ENCODE measurements at regions not wholly inside any gene's neighbourhood (a gene's known extent, or its start where the extent isn't known, plus 50 kb on each side); places are given as distances from the start of the nearest gene placed in this dataset.

- Histone ChIP-seq H3K4me3 (ENCODE audit: low read length) (no peak overlapping the region), H3K27me3 (ENCODE audit: insufficient read depth, low read length) (no peaks in the 10 kb centered on the region), H3K9me3 (ENCODE audit: low read length) (no peaks in the 10 kb centered on the region), H2AFZ (ENCODE audit: low read depth, low read length) (no peak overlapping the region), H3K4me1 (ENCODE audit: insufficient read depth, low read length) (peaks cover 6% of the 10 kb centered on the region), H3K36me3 (ENCODE audit: insufficient read depth, low read length) (no peaks in the 10 kb centered on the region)
Observed at GRCh38 chr2:133817680-133818566, 249.7 kb upstream of the NCKAP5 start.

- peaks cover 6% of the 10 kb centered on the region for H3K4me1 ChIP-seq (ENCODE audit: insufficient read depth, low read length)
- no peaks in the 10 kb centered on the region for H3K27me3 ChIP-seq (ENCODE audit: insufficient read depth, low read length)
- H3K4me3 ChIP-seq (ENCODE audit: low read length): no peak overlapping the region
- H3K36me3 ChIP-seq (ENCODE audit: insufficient read depth, low read length): no peaks in the 10 kb centered on the region
- H2AFZ ChIP-seq (ENCODE audit: low read depth, low read length): no peak overlapping the region
- no peaks in the 10 kb centered on the region for H3K9me3 ChIP-seq (ENCODE audit: low read length)
Observed at GRCh38 chr2:133818661-133819060, 250.4 kb upstream of the NCKAP5 start.

GRCh38 chr2:133819906-133820305 lies 251.6 kb upstream of the NCKAP5 start:
- Histone ChIP-seq H3K36me3 (ENCODE audit: insufficient read depth, low read length) (no peaks in the 10 kb centered on the region), H3K27me3 (ENCODE audit: insufficient read depth, low read length) (no peaks in the 10 kb centered on the region), H3K4me3 (ENCODE audit: low read length) (no peak overlapping the region), H3K4me1 (ENCODE audit: insufficient read depth, low read length) (peaks cover 6% of the 10 kb centered on the region), H3K9me3 (ENCODE audit: low read length) (no peaks in the 10 kb centered on the region), H2AFZ (ENCODE audit: low read depth, low read length) (no peak overlapping the region)

- Histone ChIP-seq H3K4me3 (ENCODE audit: low read length) (no peak overlapping the region), H3K9me3 (ENCODE audit: low read length) (no peaks in the 10 kb centered on the region), H2AFZ (ENCODE audit: low read depth, low read length) (no peak overlapping the region), H3K36me3 (ENCODE audit: insufficient read depth, low read length) (no peaks in the 10 kb centered on the region), H3K4me1 (ENCODE audit: insufficient read depth, low read length) (peaks cover 6% of the 10 kb centered on the region), H3K27me3 (ENCODE audit: insufficient read depth, low read length) (no peaks in the 10 kb centered on the region)
Observed at GRCh38 chr2:133821107-133821760, 253.0 kb upstream of the NCKAP5 start.

- Histone ChIP-seq H2AFZ (ENCODE audit: low read depth, low read length) (no peak overlapping the region), H3K4me1 (ENCODE audit: insufficient read depth, low read length) (peaks cover 6% of the 10 kb centered on the region), H3K4me3 (ENCODE audit: low read length) (no peak overlapping the region), H3K36me3 (ENCODE audit: insufficient read depth, low read length) (no peaks in the 10 kb centered on the region), H3K9me3 (ENCODE audit: low read length) (no peaks in the 10 kb centered on the region), H3K27me3 (ENCODE audit: insufficient read depth, low read length) (no peaks in the 10 kb centered on the region)
Observed at GRCh38 chr2:133822517-133823225, 254.4 kb upstream of the NCKAP5 start.

GRCh38 chr2:133823226-133823550 lies 254.9 kb upstream of the NCKAP5 start:
- H3K4me1 ChIP-seq (ENCODE audit: insufficient read depth, low read length): peaks cover under 1% of the 10 kb centered on the region
- H3K9me3 ChIP-seq (ENCODE audit: low read length): no peaks in the 10 kb centered on the region
- H3K36me3 ChIP-seq (ENCODE audit: insufficient read depth, low read length): no peaks in the 10 kb centered on the region
- no peak overlapping the region for H3K4me3 ChIP-seq (ENCODE audit: low read length)
- H3K27me3 ChIP-seq (ENCODE audit: insufficient read depth, low read length): no peaks in the 10 kb centered on the region
- H2AFZ ChIP-seq (ENCODE audit: low read depth, low read length): no peak overlapping the region

GRCh38 chr2:133824869-133825268 lies 256.6 kb upstream of the NCKAP5 start:
- Histone ChIP-seq H3K4me1 (ENCODE audit: insufficient read depth, low read length) (no peaks in the 10 kb centered on the region), H3K9me3 (ENCODE audit: low read length) (no peaks in the 10 kb centered on the region), H3K4me3 (ENCODE audit: low read length) (no peak overlapping the region), H2AFZ (ENCODE audit: low read depth, low read length) (no peak overlapping the region), H3K36me3 (ENCODE audit: insufficient read depth, low read length) (no peaks in the 10 kb centered on the region), H3K27me3 (ENCODE audit: insufficient read depth, low read length) (no peaks in the 10 kb centered on the region)

GRCh38 chr2:133825778-133826177 lies 257.5 kb upstream of the NCKAP5 start:
- no peaks in the 10 kb centered on the region for H3K4me1 ChIP-seq (ENCODE audit: insufficient read depth, low read length)
- no peak overlapping the region for H3K4me3 ChIP-seq (ENCODE audit: low read length)
- H3K36me3 ChIP-seq (ENCODE audit: insufficient read depth, low read length): no peaks in the 10 kb centered on the region
- no peak overlapping the region for H2AFZ ChIP-seq (ENCODE audit: low read depth, low read length)
- no peaks in the 10 kb centered on the region for H3K9me3 ChIP-seq (ENCODE audit: low read length)
- no peaks in the 10 kb centered on the region for H3K27me3 ChIP-seq (ENCODE audit: insufficient read depth, low read length)

- Histone ChIP-seq H3K27me3 (ENCODE audit: insufficient read depth, low read length) (no peaks in the 10 kb centered on the region), H3K4me3 (ENCODE audit: low read length) (no peak overlapping the region), H2AFZ (ENCODE audit: low read depth, low read length) (no peak overlapping the region), H3K36me3 (ENCODE audit: insufficient read depth, low read length) (no peaks in the 10 kb centered on the region), H3K9me3 (ENCODE audit: low read length) (peaks cover 3% of the 10 kb centered on the region), H3K4me1 (ENCODE audit: insufficient read depth, low read length) (no peaks in the 10 kb centered on the region)
Observed at GRCh38 chr2:133828913-133829312, 260.6 kb upstream of the NCKAP5 start.

- no peaks in the 10 kb centered on the region for H3K36me3 ChIP-seq (ENCODE audit: insufficient read depth, low read length)
Observed at GRCh38 chr2:133829450-133830020, 261.3 kb upstream of the NCKAP5 start.

GRCh38 chr2:133833746-133834145 lies 265.5 kb upstream of the NCKAP5 start:
- Histone ChIP-seq H3K27me3 (ENCODE audit: insufficient read depth, low read length) (no peaks in the 10 kb centered on the region), H3K9me3 (ENCODE audit: low read length) (peaks cover 4% of the 10 kb centered on the region), H3K4me3 (ENCODE audit: low read length) (no peak overlapping the region), H3K36me3 (ENCODE audit: insufficient read depth, low read length) (no peaks in the 10 kb centered on the region), H2AFZ (ENCODE audit: low read depth, low read length) (no peak overlapping the region), H3K4me1 (ENCODE audit: insufficient read depth, low read length) (no peaks in the 10 kb centered on the region)

More at GRCh38 chr2:133829450-133830020, 261.3 kb upstream of the NCKAP5 start:
- no peaks in the 10 kb centered on the region for H3K27me3 ChIP-seq (ENCODE audit: insufficient read depth, low read length)
- peaks cover 3% of the 10 kb centered on the region for H3K9me3 ChIP-seq (ENCODE audit: low read length)
- no peaks in the 10 kb centered on the region for H3K4me1 ChIP-seq (ENCODE audit: insufficient read depth, low read length)
- no peak overlapping the region for H2AFZ ChIP-seq (ENCODE audit: low read depth, low read length)
- H3K4me3 ChIP-seq (ENCODE audit: low read length): no peak overlapping the region

GRCh38 chr2:133835821-133836619 lies 267.8 kb upstream of the NCKAP5 start:
- H3K9me3 ChIP-seq (ENCODE audit: low read length): peaks cover 4% of the 10 kb centered on the region
- no peaks in the 10 kb centered on the region for H3K4me1 ChIP-seq (ENCODE audit: insufficient read depth, low read length)
- no peaks in the 10 kb centered on the region for H3K27me3 ChIP-seq (ENCODE audit: insufficient read depth, low read length)
- no peak overlapping the region for H3K4me3 ChIP-seq (ENCODE audit: low read length)
- H2AFZ ChIP-seq (ENCODE audit: low read depth, low read length): no peak overlapping the region
- H3K36me3 ChIP-seq (ENCODE audit: insufficient read depth, low read length): no peaks in the 10 kb centered on the region
